ENCODE measurements at regions not wholly inside any gene's neighbourhood (a gene's known extent, or its start where the extent isn't known, plus 50 kb on each side); places are given as distances from the start of the nearest gene placed in this dataset.

DNA sequence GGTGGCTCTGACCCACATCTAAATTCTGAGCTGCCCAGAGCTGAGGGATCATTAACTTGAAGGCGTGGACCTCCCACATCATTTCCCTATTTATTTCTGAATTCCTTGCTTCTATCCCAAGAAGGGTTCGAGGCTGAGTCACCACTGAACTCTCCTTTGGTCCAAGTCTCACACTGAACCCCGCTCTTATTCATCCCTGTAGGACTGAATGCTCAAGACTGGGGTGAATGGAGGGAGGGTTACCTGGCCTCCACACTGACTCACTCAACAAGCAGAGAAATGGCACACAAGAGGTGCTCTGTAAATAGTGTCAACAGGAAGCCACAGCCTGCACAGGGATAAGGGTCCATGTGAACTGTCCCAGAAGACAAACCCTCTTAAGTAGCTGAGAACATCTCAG is 79.1 kb upstream of the FSTL4 start:
- DNase-seq (ENCODE audit: low read depth in 2 of 2), result no peak

DNA sequence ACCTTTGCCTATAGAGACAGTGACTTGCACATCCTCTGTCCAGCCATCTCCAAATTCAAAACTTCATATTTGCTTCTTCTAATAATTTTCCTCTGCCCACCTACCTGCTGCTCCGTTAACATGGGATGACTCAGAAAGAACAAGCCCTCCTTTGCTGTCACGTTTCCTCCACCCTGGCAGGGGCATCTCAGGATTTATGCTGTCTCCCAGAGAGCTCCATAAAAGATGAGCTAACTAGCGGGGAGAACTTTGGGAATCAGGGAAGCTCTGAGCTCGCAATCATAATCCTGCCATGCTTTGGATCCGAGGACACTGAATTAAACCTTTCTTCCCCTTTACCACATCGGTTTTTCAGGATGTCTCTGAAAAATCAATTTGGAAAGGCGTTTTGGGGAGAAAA is 78.4 kb upstream of the FSTL4 start:
- no peak for DNase-seq (ENCODE audit: low read depth in 2 of 2)

DNA sequence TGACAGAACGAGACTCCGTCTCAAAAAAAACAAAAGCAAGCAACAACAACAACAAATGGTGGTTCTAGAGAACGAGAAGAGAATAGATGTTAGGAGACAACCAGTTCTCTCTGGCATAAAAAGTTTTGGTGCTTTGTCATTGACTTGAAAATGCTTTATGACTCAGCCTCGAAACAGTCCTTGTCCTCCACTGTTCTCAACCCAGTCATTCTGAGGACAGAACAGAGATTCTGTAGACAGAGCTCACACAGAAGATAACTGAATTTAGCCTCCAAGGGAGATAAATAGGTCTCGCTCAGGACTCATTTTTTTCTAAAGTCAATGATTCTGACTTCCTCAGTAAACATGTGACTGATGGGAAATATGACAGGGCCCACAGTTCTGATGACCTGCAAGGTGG is 76.0 kb upstream of the FSTL4 start:
- no peak for DNase-seq (ENCODE audit: low read depth in 2 of 2)

DNA sequence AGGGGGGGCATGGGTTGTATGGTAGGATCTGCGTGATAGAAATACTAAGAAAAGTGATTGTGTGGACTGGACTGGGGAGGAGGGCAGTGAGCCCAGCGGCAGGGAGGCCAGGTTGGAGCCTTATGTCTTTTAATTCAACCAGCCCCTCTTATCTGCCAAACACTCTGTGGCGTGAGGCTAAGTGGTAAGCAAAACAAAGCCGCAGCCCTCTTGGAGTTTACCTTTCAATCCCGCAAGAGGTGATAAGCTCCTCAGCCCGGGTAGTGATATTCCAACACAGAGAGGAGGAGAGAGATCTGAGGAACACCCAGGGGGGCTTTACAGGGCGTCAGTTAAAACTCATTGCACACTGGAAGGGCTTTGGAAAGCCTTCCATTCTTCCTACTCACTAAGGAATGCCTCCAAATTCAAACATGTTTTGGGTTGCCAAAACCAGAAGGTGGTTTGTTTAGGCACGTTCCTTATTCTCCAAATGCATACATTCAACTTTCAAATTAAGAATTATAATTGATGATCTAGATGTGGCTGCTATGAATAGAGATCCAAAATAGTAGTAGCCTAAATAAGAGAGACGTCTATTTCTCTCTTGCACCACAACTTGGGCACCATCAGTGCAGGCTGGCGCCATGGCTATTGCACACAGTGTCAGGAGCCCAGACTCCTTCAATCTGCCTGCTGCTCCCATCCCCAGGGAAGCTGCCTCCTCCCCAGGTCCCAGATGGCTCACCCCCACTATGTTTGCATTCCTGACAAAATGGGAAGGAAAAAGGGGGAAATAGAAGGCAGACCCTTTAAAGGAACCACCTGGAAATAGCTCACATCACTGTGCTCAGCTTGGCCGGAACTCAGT is 75.1 kb upstream of the FSTL4 start:
- DNase-seq (ENCODE audit: low read depth in 2 of 2), result no peak

DNA sequence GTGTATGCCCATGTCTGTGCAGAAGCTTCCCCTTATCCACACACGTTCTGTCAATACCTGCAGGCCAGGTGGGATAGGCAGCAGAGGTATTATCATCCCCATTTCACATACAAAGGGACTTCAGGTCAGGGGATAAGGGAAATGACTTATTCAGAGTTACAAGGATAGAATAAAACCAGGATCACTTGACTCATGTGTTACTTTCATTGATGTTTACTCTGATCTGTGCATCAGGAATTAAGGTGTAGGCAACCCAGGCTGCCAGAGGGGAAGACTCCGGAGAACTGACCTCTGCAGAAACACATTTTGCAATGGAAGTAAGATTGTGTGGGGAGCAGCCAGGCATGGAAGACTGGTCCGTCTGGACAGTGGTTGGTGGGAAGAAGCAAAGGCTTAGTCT is 74.2 kb upstream of the FSTL4 start:
- DNase-seq (ENCODE audit: low read depth in 2 of 2), result no peak

DNA sequence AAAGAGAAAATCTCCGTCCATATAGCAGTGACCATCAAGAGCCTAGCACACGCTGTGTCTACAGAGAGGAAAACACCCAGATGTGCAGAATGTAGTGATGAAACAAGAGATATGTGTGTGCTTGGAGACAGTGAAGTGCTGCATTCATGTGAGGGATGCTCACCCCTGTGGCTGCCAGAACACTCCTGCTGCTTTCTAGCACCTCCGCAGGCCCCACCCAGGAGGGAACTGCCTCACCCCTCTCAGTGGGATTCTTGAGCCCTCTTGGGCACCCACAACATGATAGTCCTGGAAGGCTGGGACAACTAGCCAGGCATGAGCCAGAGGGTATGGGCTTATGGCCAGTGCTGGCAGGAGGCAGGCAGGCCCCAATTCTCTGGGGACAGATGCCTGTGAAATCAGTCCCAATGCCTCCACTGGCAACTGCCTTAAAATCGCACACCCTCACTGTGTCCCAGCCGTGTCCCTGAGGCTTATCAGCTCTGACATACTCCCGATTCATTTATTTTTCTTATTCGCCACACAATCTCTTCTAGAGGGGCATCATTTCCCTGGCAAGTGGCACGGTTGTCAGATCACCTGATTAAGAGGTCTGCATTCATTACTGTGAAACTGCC is 73.2 kb upstream of the FSTL4 start:
- DNase-seq (ENCODE audit: low read depth in 2 of 2), result no peak

DNA sequence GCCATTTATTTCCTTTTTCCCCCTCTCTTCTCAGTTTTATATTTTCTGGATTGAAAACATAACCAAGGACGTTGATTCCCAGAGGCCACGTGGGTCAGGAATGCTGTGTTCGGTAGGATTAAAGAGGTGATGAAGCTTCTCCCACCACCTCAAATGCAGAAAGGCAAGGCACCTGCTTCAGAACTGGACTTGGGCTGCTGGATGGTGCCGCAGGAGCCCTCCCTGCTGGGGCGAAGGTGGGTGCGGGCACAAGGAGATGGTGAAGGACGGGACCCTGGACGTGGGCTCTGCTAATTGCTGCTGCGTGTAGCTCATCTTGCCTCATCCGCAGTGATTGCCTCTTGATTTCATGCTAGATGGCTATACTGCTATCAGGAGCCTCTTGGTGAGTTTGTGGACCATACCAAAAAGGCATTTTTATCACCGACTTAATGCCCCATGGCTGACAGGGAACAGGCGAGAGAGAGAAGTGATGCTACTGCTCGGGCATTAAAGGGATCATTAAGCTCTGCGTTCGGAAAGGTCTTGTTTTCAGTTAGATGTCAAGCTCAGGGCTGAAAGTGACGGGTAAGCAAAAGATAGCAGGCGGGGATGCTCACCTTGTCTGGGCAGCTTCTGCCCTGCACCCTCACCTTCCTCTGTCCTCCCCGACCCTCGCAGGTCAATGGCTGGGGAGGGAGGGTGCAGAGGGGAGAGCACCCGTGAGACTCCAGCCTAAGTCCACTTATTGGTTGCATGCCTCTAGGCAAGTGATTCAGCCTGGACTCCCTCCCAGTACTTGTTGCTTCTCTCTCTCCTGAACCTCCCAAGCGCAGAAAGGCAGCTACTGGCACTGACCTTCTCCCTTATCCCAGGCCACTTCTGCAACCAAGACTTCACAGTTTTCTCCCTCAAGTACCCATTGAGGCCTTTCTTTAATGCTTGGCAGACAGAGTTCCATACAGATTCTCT is 71.6 kb upstream of the FSTL4 start:
- DNase-seq (ENCODE audit: low read depth in 2 of 2), result no peak

DNA sequence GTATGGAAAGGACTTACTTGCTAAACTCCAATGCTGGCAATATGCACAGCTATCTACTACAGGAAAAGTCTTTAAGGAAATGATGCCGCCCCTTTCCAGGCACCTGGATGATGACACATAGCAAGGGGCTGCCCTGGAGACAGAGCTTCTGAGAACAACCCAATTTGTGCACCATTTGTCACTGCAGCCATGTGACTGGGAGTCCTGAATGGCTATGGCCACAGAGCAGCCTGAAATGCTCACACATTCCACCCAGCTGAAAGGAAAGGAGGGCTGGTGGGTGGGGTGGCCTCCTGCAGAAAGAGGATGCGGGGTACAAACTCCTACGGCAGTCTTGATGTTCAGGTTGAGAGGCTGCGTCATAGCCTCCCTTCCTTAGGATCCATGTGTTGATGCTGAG is 70.1 kb upstream of the FSTL4 start:
- no peak for DNase-seq (ENCODE audit: low read depth in 2 of 2)

DNA sequence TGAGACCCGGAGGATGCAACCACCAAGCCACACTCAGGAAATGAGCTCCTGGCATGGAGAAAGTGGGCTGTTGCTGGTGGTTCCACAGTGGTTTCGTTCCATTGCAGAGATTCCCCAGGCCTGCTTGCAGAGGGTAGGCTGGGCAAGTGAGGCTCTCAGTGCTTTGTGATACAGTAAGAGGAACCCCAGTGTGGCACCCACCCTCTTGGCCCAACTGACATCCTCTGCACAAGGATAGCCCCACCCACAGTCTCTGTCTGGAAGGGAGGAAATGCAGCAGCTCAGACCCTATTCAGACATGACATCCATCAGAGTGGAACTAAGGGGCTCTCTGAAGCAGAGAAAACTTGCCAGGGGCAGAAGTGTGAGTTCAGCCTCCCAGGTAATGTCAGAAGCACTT is 69.6 kb upstream of the FSTL4 start:
- DNase-seq (ENCODE audit: low read depth in 2 of 2), result no peak

DNA sequence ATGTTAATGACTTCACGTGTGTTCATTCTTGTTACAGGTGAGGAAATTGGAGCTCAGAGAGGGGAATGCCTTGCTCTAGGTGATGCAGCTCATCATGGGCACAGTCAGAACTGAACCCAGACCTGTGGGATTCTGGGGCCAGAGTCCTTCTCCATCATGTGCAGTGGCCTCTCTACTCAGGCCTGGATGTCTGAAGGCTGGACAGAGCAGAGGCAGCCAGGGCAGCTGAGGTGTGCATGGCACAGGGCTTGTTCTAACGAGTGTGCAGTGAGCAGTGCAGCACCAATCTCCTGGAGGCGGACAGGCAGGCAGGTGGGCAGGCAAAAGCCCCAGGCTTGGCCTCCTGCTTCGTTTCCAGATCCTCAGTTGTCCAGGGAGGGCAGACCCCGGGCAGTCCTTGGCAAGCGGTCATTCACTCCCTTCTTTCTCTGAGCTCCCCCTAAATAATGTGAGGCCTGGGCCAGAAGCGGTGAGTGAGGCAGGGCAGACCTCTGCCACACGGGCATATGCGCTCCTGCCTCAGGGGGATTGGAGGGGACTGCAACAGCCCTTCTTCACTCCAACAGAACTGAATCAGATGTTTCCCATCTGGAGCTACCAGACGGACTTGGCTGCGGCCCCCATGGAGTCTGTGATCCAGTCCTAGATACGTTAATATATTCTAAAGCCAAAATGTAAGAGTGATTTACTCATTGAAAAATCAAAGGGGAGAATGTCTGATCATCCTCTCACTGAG is 68.7 kb upstream of the FSTL4 start:
- DNase-seq (ENCODE audit: low read depth in 2 of 2), result no peak

DNA sequence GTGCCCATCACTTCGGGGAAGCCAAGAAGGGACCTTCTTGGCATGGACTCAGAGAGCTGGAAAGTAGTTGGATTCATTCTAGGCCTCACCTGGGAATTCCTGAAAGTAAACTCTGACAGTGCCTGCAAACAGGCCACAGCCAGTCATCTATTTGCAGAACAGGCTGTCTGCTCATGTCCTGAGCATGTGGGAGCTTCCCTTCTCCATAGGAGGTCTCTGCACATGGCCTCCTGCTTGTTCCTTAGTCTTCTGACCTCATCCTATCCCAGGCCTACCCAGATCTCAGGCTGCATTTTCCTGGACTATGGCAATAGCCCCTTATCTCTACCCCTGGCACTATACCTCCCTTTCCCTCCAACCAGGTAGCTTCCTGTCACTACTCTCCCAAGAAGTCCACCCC is 67.2 kb upstream of the FSTL4 start:
- DNase-seq (ENCODE audit: low read depth in 2 of 2), result no peak

DNA sequence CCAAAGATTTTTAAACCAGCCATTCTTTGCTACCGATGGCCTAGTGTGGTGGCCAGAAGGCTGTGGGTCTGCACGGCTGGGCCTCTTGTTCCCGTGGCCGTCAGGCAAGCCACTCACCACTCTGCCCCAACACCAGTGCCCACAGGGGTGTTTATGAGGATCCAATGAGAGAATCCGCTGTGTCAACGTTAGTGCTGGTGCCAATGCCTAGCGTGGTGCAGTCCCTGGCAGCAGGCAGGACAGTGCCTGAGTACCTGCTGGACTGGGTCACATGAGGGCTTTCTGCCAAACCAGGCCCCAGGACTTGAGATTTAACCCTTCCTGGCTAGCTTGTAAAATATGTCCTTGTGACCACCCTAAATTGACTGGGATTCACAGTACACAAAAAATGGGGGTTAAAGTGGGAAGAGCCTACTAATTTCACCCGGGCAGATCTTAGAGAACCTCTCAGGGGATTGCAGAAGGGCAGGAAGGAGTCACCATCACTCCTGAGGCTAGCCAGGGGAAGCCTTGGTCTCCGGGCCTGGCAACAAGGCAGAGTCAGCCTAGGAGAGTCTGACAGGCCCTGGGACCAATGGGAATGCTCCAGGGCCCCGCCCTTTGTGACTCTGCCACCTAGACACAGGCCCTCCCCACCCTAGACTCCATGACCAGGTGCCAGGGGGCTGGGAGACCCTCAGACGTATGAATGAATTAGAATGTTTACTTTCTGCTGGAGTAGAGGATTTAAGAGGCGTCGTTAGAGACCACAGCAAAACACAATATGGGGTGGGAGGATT is 63.2 kb upstream of the FSTL4 start:
- no peak for DNase-seq (ENCODE audit: low read depth in 2 of 2)

DNA sequence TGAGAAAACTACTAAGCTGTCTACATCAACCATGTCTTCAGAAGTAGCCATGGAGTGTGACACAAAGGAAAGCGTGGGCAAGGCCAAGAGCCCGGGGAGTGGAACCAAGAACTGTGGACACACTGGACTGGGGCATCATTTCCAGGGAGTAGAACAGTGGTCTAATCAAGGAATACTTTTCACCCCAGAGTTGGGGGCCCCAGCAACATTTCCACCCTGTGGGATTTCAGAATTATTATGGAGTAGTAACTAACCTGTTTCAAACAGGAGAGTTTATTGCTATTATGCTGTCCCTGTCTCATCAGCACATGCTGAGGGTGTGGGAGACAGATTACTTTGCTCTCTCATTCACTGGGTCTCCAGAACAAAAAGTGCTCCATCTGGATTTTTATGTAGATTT is 58.0 kb upstream of the FSTL4 start:
- no peak for DNase-seq (ENCODE audit: low read depth in 2 of 2)

DNA sequence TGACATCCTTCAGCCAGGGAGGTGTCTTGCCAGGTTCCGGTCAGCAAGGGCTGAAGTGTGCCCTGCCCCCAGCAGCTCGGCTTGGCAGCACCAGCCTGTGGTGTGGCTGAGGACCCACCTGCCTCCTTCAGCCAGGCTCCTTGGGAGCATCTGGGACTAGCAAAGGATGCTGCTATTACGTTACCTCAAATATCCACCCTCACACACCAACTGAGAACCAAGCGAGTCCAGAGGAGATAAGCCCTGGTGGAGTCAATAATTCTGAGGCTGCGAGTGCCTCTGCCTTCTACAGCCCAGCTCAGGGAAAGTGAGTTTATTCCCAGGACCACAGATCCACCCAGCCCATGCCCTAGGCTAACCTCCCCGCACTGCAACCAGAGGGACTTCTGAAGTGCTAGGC is 57.1 kb upstream of the FSTL4 start:
- DNase-seq (ENCODE audit: low read depth in 2 of 2), result no peak

DNA sequence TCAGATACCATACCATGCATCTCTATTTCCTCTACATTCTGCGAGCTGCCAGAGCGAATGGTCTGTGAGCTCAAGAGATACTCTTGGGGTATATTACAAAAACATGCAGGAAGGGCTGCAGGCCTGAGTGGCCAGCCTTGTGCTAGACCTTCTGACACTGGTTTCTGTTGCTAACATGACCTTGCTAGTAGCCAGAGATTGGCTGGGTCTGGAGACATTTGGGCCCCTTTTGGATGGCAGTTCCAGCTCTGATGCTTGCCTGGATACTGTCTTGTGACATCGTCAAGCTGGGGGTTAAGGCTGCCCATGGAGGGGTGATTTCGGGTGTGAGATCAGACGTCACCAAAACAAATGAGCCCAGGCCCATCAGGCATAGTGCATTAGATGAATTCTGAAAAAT is 56.1 kb upstream of the FSTL4 start:
- no peak for DNase-seq (ENCODE audit: low read depth in 2 of 2)

DNA sequence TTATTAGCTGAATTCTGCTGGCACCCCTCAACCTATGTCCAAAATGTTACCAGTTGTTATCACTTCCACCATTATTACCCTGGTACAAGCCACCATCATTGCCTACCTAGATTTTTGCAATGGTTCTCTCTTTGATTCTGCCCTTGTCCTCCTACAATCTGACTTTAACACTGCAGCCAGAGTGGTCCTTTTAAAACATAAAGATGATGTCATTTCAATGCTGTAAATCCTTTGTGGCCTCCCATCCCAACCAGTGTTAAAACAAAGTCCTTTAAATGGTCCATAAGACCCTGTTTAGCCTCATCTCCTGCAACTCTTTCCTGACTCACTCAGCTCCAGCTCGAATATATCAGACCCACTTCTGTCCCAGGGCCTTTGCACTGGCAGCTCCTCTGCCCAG is 54.9 kb upstream of the FSTL4 start:
- no peak for DNase-seq (ENCODE audit: low read depth in 2 of 2)

DNA sequence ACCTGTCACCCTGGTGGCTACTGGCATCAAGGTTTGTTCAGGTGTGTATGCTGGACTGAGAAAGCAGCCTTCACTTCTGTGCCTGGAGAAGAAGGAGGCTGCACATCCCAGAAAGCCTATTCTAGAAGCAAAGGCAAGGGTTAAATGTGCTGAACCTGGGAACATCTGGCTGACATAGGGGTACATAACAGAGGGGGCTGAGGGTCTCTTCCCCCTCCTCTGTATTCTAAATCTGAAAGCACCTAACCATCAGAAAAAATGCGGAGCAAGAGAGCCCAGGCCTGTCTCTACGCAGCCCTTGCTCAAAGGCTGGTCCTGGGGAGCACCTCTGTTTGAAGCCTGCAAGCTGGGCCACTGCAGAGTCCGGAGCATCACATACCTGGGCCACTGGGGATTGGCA is 53.2 kb upstream of the FSTL4 start:
- no peak for DNase-seq (ENCODE audit: low read depth in 2 of 2)

DNA sequence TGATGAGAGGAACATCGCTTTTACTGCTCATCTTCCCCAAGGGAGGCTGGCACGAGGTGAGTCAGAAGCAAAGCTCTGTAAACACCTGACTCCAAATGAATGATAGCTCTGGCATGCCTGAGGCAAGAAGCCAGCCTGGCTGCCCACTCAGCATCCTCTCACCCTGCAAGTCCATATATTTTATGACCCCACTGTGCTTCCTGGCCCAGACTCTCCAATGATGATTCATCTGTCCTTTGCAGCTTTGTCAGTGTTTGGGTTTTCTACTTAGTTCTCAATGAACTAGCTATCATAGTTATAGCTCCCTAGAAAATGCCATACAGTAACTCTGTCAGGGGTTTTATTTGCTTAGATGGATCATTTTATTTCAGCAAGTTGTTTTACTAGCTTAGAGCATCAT is 52.1 kb upstream of the FSTL4 start:
- no peak for DNase-seq (ENCODE audit: low read depth in 2 of 2)

DNA sequence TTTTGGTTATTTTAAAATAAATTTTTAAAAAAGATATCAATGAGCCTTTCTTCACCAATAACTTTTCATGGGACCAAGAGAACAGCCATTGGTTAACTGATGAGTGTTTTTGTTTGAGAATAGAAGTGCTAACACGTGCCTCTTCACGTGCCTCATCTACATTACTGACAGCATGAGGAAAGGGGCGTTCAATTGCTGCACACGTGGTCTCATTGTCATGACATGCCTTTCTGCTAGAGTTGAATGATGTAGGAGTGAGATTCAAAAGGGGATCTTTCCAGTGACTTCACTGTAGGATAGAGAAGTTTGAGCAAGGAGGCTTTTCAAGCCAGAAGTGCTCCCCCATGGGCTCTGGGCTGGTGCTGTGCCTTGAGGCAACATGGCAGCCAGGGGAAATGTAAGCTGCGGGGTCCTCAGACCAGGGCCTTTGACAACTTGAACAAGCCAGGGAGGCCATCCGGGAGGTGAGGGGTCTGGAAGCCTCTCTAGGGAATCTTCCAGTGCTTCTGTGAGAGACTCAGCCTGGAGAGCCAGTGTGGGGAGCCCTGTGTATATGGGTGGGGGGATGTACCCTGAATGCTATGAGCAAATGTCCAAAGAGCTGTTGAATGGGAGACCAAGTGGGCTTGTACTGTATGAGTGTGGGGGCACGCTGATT is 51.2 kb upstream of the FSTL4 start:
- DNase-seq (ENCODE audit: low read depth in 2 of 2), result no peak

DNA sequence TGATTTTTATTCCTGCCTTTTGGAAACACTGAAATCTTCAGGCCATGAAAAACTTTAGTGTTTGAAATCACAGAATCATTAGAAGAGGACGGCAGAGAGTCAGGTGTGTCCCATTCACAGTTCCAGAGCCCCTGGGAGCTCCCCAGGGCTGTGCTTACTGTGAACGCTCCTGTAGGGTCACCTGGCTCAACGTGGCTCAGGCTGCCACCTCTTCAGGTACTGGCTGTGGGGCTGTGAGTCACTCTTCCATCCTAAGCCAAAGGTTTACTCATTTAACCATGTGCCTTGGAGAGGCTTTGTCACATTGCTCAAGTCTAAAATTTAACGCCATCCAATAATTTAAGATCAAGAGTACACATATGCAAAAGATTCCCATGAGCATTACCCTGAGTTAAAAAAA is 50.2 kb upstream of the FSTL4 start:
- no peak for DNase-seq (ENCODE audit: low read depth in 2 of 2)

All from fibroblast of skin of left biceps (primary cell).